SK-MEL-5 (cell line): ENCODE measurements at regions not wholly inside any gene's neighbourhood (a gene's known extent, or its start where the extent isn't known, plus 50 kb on each side); places are given as distances from the start of the nearest gene placed in this dataset.

Experiments used
- DNase-seq: peaks from one replicate; pipeline ENCODE4 v3.0.0-alpha.2; 2016; ENCODE audit warnings: low read depth, low spot score
- in situ Hi-C: cut with HindIII; loops from 2 replicates; pipeline ENCODE4 v1.10.0; 2016; ENCODE audit warnings: low sequenced_read_pairs, high pct_unique_total_duplicates, low pct_unique_long_range_greater_than_20kb

- in situ Hi-C loops: no loop called here
- DNase-seq: no peak
Observed at GRCh38 chr19:31168106-31168625, 181.1 kb downstream of the TSHZ3 start.

GRCh38 chr19:31167690-31168089 is 181.5 kb downstream of the TSHZ3 start:
- in situ Hi-C loops: no loop called here

GRCh38 chr19:31166206-31166605 is 183.0 kb downstream of the TSHZ3 start:
- no peak for DNase-seq
- in situ Hi-C loops: no loop called here

More at GRCh38 chr19:31167690-31168089, 181.5 kb downstream of the TSHZ3 start:
- DNase-seq: no peak

GRCh38 chr19:31164791-31165251 is 184.4 kb downstream of the TSHZ3 start:
- DNase-seq: no peak
- in situ Hi-C loops: no loop called here

GRCh38 chr19:31160336-31160926 is 188.8 kb downstream of the TSHZ3 start:
- no peak for DNase-seq
- in situ Hi-C loops: no loop called here

- no peak for DNase-seq
- in situ Hi-C loops: no loop called here
Observed at GRCh38 chr19:31154021-31154420, 195.2 kb downstream of the TSHZ3 start.

DNA sequence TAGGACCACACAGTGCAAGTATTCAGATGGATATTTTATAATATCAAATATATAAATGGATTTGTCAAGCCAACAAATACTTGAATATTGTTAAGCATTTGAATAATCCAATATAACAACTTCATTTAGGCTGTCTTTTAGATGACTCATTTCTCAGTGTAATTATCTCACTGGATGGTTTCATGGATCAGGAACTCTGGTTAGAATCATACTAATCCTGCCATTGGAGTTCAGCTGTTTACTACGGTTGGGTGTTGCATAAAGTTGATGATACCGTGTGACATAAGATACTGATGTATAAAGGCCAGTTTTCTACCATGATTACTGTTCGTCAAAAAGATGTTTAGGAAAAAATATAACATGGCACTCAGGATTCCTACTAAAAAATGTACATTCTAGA is 196.3 kb downstream of the TSHZ3 start:
- in situ Hi-C loops: no loop called here
- DNase-seq: no peak

DNA sequence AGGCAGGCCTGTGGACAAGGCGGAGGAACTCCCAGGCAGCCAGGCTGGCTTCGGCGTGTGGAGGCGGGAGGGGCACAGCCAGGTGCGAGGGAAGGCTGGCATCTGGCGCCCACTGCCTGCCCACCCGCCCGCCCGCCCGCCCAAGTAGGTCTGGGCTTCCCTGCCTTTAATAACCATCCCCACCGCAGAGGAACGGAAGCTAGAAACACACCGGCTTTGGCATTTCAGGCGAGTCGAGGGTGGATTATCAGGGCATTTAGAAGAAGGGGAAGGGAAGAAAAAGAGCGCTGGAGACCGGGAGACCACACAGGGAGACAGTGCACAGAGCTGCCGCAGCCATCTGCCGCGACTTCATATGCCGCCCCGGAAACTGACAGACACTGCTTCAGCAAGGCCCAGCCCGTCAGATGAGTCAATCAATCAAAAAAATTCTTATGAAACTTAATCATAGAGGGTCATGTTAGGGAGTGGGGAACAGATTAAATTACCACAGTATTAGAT is 199.7 kb downstream of the TSHZ3 start:
- no peak for DNase-seq
- in situ Hi-C loops: no loop called here

DNA sequence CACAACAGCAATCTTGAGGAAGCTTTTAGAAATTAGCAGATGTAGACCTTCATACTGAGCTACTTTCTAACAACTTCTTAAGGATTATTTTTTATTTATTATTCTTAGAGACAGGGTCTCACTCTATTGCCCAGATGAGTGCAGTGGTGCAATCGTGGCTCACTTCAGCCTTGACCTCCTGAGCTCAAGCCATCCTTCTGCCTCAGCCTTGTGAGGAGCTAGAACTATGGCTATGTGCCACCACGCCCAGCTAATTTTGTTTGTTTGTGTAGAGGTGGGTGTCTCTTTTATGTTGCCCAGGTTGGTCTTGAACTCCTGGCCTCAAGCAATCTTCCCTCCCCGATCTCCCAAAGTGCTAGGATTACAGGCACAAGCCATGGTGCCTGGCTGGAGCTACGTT is 200.6 kb downstream of the TSHZ3 start:
- in situ Hi-C loops: no loop called here
- DNase-seq: no peak

DNA sequence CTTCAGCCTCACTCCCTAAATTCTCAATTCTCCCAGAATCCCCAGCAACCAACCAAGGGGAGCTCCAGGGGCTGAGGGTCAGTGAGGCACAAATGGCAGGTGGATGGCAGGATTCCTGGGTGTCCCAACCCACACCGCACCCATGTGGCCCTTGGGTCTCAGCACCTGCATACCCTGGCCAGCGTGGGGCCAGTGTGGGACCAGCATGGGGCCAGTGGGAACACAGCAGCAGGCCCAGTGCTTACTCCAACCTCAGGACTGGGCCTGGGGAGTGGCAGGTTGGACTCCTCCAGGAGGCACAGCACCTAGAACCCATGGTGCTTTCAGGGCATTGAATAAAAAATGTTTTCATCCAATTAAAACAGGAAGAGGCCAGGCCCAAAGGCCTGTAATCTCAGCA is 202.0 kb downstream of the TSHZ3 start:
- DNase-seq: no peak
- in situ Hi-C loops: no loop called here

GRCh38 chr19:31146546-31147183 is 202.6 kb downstream of the TSHZ3 start:
- in situ Hi-C loops: no loop called here
- DNase-seq: no peak

DNA sequence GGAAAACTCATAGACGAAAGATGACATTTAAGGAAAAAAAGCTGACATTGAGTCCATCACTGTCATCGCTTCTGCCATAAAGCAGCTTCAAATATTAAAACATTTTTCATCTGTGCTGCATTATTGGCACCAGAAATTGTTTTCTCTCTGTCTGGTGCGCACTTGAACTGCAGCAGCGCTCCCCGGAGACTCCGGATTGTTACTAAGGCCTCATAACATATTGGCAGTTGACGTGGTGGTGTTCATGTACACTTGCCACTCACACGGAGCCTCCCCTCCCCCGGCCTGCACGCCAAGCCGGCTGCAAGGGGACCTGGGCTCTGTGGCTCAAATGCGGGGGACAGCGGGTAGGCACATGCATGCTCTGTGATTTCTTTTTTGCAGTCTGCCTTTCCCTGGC is 203.2 kb downstream of the TSHZ3 start:
- DNase-seq: no peak
- in situ Hi-C loops: no loop called here

GRCh38 chr19:31145007-31145406 is 204.2 kb downstream of the TSHZ3 start:
- no peak for DNase-seq
- in situ Hi-C loops: no loop called here

DNA sequence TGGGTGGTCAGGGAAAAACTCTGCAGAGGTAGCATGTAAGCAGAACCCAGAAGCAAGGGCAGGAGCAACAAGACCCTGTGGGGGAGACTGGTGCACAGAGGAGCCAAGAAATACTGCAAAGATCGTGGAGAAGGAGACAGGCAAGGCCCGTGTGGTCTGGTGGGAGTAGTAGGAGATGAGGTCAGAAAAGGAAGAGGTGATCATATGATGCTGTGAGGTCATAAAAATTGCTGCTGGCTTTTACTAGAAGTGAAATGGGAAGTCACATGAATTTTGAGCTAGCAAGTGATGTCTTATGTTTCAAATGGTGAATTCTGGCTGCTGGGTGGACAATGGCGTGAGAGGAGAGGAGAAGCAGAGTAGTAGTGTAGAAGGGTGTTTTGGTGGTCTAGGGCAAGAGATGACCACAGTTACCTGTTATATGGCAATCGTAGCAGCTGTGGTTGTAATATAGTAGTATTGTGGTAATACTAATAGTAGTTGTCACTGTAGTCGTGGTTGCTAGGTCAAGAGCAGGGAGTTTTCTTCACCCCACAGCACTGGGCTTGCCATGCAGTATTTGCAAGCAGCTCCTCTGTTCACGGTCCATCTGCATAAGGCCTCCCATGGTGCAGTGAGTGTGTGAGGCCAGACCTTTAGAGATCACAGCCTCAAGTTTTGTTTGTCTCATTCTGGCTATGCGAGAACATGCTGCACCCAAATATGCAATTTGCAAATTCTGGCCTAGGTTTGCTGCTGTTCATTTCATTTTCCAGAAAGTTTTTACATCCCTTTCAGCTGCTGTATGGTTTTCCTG is 205.0 kb downstream of the TSHZ3 start:
- DNase-seq: no peak
- in situ Hi-C loops: no loop called here

- in situ Hi-C loops: no loop called here
- no peak for DNase-seq
Observed at GRCh38 chr19:31141301-31141700, 207.9 kb downstream of the TSHZ3 start.

GRCh38 chr19:31140717-31141116 is 208.5 kb downstream of the TSHZ3 start:
- DNase-seq: no peak
- in situ Hi-C loops: no loop called here

DNA sequence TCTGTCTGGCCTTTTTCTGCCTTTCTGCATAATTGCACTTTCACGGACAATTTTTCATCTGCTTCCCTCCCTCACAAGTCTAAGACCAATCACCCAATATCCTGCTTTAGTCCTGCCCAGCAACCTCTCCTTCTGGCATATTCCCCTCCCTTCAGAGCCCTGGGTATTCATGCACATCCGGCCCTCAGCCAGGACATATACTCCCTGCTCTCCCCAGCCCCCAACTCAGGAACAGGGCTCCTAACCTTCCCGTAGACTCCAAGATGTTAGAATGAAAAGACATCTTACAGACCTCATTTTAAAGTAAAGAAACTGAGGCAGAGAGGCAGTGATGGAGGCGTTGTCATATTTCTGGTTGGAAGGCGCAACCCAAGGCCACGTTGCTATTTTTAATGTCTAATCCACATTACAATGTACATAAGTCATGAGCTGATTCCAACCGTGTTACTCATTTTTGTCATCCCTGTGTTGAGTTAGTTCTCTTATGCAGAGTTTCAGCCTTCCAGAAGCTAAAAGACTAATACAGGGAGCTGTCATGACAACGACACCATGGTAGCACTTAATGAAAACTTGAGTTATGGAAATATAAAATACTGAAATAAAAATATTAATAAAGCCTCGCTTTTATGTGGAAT is 209.2 kb downstream of the TSHZ3 start:
- no peak for DNase-seq
- in situ Hi-C loops: no loop called here

DNA sequence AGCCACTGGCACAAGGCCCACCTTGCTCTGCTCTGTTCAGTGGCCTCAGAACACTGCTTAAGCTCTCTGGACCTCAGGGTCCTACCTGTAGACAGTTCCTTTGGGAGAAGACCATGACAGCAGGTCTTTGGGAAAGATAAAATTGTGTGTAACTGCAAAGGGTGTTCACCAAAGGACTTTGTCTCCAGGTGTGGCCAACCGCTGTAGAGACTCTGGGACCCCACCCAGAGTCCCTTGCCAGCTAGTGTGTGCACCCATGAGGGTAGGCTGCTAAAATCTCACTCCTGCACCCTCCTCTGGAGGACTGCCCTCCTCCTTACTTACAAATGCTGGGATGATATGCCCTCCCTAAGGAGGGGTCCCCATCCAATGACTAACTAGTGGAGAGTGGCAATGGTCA is 211.2 kb downstream of the TSHZ3 start:
- in situ Hi-C loops: no loop called here
- DNase-seq: no peak
